Loucy (cell line): ENCODE measurements at regions not wholly inside any gene's neighbourhood (a gene's known extent, or its start where the extent isn't known, plus 50 kb on each side); places are given as distances from the start of the nearest gene placed in this dataset.

Source experiments
- EZH2phosphoT487 ChIP-seq: fragments of 200-600 bp; IDR thresholded peaks from 2 replicates; pipeline ENCODE4 v1.6.1; 2018; ENCODE audit warnings: antibody characterized with exemption, mild to moderate bottlenecking, moderate library complexity, borderline replicate concordance
- TF ChIP-seq, protein P1 (sequence below): fragments of 200-600 bp; sonication (generic); conservative IDR thresholded peaks from 2 replicates; pipeline ENCODE4 v1.5.1; 2014; ENCODE audit warnings: mild to moderate bottlenecking, antibody characterized with exemption, low read length

DNA sequence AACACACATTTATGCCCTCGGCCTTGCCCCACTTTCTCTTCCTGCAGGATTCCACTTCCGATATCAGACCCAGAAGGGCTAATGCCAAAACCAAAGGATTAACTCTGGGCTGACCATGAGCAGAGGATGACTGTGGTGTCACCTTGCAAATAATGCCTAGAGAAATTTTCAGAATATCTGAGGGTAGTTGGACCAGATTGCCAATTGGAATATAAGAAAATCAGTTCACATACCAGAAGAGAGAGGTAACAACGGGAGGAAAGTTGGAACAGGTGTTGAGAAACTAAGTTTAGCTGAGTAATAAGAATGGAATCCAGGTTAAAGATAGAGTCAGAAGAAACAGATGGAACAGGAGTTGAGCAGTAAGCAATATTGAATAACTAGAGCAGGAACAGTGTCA is 232.7 kb upstream of the UBE2E3 start:
- TF ChIP-seq, protein P1, sequence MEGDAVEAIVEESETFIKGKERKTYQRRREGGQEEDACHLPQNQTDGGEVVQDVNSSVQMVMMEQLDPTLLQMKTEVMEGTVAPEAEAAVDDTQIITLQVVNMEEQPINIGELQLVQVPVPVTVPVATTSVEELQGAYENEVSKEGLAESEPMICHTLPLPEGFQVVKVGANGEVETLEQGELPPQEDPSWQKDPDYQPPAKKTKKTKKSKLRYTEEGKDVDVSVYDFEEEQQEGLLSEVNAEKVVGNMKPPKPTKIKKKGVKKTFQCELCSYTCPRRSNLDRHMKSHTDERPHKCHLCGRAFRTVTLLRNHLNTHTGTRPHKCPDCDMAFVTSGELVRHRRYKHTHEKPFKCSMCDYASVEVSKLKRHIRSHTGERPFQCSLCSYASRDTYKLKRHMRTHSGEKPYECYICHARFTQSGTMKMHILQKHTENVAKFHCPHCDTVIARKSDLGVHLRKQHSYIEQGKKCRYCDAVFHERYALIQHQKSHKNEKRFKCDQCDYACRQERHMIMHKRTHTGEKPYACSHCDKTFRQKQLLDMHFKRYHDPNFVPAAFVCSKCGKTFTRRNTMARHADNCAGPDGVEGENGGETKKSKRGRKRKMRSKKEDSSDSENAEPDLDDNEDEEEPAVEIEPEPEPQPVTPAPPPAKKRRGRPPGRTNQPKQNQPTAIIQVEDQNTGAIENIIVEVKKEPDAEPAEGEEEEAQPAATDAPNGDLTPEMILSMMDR: no peak
- TF ChIP-seq EZH2phosphoT487: no peak
